ENCODE measurements at regions not wholly inside any gene's neighbourhood (a gene's known extent, or its start where the extent isn't known, plus 50 kb on each side); places are given as distances from the start of the nearest gene placed in this dataset.

DNA sequence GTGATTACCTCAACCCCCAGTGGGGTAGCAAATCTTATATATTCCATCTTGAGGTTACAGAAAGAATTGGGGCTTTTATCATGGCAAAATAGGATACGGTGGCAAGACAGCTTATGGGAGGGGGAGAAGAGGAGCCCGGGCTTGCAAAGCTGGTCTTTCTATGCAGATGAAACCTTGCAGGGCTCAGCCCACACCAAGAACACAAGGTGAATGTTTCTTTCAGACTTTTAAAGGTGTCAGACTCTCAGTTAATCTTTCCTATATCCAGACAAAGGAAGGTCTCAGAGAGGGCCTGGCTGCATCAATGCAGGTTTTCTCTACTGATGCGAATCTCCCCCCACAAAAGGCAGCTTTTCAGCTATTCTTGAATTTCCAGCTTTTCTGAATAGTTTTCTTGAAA is 59.9 kb upstream of the WDR17 start:
- TF ChIP-seq REST (IDR thresholded peaks at IDR 0.05; ENCODE audit: unreplicated experiment) (no peak), POLR2AphosphoS5 (IDR thresholded peaks at IDR 0.05; ENCODE audit: low read depth) (no peak), ZNF114 (CRISPR knock-in tag; IDR thresholded peaks at IDR 0.05) (no peak), EZH2 (IDR thresholded peaks at IDR 0.05; ENCODE audit: low read depth, unreplicated experiment) (no peak), EZH2phosphoT487 (IDR thresholded peaks at IDR 0.05; ENCODE audit: unreplicated experiment) (no peak), CREB1 (CRISPR knock-in tag; IDR thresholded peaks at IDR 0.05; ENCODE audit: low read depth) (no peak), JUNB (IDR thresholded peaks at IDR 0.05; ENCODE audit: unreplicated experiment) (no peak), ETS1 (IDR thresholded peaks at IDR 0.05) (no peak), STAT1 (IDR thresholded peaks at IDR 0.05; ENCODE audit: unreplicated experiment) (no peak), ZNF331 (CRISPR knock-in tag; IDR thresholded peaks at IDR 0.05; ENCODE audit: low read depth) (no peak), NANOG (IDR thresholded peaks at IDR 0.05; ENCODE audit: borderline replicate concordance) (no peak)
- TF ChIP-seq, protein P1, sequence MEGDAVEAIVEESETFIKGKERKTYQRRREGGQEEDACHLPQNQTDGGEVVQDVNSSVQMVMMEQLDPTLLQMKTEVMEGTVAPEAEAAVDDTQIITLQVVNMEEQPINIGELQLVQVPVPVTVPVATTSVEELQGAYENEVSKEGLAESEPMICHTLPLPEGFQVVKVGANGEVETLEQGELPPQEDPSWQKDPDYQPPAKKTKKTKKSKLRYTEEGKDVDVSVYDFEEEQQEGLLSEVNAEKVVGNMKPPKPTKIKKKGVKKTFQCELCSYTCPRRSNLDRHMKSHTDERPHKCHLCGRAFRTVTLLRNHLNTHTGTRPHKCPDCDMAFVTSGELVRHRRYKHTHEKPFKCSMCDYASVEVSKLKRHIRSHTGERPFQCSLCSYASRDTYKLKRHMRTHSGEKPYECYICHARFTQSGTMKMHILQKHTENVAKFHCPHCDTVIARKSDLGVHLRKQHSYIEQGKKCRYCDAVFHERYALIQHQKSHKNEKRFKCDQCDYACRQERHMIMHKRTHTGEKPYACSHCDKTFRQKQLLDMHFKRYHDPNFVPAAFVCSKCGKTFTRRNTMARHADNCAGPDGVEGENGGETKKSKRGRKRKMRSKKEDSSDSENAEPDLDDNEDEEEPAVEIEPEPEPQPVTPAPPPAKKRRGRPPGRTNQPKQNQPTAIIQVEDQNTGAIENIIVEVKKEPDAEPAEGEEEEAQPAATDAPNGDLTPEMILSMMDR (conservative IDR thresholded peaks at IDR 0.05; ENCODE audit: low read depth in 2 of 2) = no peak
